Testis (tissue), 2 donors: ENCODE measurements at regions not wholly inside any gene's neighbourhood (a gene's known extent, or its start where the extent isn't known, plus 50 kb on each side); places are given as distances from the start of the nearest gene placed in this dataset.

Source experiments
- CTCF ChIP-seq, 3 experiments: fragments of 450-650 bp in 2 of 3; fragments of 200-600 bp in 1 of 3; sonication (generic) in 1 of 3; IDR thresholded peaks; one replicate each; pipeline ENCODE4 v1.5.1; 2016 to 2019; ENCODE audit warnings: antibody characterized with exemption in 3 of 3, mild to moderate bottlenecking in 2 of 3, moderate library complexity in 1 of 3
- POLR2A ChIP-seq: fragments of 450-650 bp; IDR thresholded peaks from one replicate; pipeline ENCODE4 v1.6.1; 2017; ENCODE audit warnings: antibody characterized with exemption, mild to moderate bottlenecking, moderate library complexity

GRCh38 chr3:192993411-192993810 is 75.8 kb upstream of the MB21D2 start:
- TF ChIP-seq CTCF (IDR thresholded peaks at IDR 0.05): no peak
- no peak for TF ChIP-seq POLR2A
